22Rv1 (cell line): ENCODE measurements at regions not wholly inside any gene's neighbourhood (a gene's known extent, or its start where the extent isn't known, plus 50 kb on each side); places are given as distances from the start of the nearest gene placed in this dataset.

ENCODE experiments used
- H3K27ac ChIP-seq: fragments of 450-650 bp; 2 replicates; pipeline ENCODE4 v1.5.1; 2017
- ZFX ChIP-seq: fragments of 450-650 bp; IDR thresholded peaks from 2 replicates; pipeline ENCODE4 v1.6.1; 2017; ENCODE audit warnings: antibody characterized with exemption, borderline replicate concordance
- TF ChIP-seq, protein P1 (sequence below): fragments of 450-650 bp; IDR thresholded peaks from 2 replicates; pipeline ENCODE4 v1.5.1; 2017; ENCODE audit warnings: mild to moderate bottlenecking

DNA sequence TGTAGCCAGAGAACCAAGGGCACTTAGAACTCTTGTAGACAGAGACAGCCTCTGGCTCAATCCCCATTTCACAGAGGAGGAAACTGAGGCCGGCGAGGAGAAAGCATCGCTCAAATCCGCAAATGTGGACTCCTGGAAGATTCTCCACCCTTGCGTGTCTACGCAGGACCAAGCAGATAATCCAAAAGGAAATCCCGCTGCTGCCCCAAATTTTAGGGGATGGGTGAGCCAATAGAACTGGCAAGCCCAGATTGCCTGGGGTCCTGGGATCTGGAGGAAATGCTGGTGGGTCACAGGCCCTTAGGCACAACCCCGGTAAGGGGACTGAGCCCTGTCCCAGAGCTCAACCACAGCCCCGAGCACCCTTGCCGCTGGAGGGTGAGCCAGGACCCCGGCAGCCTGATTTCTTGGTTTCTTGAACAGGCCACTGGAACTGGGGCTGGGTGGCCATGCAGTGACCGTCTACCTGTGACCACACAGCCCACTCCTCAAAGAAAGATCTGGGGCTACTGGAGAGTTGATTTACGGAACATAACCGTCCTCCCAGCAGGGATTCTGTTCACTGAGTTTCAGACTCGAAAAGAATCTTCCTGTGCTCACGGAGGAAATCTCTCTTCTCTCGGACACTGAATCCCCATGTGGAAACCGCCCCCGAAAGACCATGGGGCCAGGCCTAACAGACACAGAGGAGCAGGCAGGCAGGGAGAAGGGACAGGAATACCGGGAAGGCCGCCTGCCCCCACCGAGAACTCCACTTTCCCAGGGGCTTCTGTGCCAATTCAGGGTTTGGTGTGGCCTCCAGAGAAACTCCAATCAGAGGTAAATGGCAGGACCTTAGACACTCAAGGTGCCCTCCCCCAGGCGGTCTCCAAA is 238.4 kb downstream of the NPHP4 start:
- TF ChIP-seq, protein P1, sequence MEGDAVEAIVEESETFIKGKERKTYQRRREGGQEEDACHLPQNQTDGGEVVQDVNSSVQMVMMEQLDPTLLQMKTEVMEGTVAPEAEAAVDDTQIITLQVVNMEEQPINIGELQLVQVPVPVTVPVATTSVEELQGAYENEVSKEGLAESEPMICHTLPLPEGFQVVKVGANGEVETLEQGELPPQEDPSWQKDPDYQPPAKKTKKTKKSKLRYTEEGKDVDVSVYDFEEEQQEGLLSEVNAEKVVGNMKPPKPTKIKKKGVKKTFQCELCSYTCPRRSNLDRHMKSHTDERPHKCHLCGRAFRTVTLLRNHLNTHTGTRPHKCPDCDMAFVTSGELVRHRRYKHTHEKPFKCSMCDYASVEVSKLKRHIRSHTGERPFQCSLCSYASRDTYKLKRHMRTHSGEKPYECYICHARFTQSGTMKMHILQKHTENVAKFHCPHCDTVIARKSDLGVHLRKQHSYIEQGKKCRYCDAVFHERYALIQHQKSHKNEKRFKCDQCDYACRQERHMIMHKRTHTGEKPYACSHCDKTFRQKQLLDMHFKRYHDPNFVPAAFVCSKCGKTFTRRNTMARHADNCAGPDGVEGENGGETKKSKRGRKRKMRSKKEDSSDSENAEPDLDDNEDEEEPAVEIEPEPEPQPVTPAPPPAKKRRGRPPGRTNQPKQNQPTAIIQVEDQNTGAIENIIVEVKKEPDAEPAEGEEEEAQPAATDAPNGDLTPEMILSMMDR = no peak
- no peak for TF ChIP-seq ZFX
- no peak overlapping the region for H3K27ac ChIP-seq

DNA sequence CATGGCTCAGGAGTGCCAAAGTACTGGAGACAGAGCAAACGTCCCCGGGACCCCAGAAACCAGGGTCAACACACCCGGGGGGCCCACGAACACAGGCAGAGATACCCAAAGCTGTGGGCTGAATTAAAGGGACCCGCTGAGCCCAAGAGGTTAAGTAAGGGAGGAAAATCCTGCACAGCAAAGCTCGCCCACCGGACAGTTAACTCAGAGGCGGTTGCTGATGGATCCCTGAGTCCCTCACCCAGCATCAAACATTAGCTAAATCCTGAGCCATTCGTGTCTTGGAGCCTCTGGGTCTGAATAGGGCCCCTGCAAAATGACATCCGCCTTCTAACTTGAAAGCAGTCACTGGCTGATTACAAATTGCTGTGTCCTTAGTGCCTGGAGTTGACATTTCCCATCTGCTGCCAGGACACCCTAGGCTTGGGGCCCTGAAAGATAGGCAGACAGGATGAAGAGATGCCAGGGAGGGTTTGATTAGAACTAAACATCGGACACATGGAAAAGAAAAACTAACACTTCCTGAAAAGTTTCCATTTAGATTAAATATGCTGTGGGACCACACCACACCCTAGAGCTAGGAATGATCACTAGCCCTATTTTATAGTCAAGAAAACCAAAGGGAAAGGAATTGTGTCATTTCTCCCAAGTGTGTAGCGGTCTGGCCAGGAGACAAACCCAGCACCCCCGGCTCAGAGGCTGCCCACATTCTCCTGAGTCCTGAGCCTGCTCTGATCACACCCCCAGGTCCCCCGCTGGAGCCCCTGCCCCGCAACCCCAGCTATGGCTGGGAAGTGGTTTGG is 239.3 kb downstream of the NPHP4 start:
- no peak for TF ChIP-seq ZFX
- TF ChIP-seq, protein P1 = no peak
- no peak overlapping the region for H3K27ac ChIP-seq

DNA sequence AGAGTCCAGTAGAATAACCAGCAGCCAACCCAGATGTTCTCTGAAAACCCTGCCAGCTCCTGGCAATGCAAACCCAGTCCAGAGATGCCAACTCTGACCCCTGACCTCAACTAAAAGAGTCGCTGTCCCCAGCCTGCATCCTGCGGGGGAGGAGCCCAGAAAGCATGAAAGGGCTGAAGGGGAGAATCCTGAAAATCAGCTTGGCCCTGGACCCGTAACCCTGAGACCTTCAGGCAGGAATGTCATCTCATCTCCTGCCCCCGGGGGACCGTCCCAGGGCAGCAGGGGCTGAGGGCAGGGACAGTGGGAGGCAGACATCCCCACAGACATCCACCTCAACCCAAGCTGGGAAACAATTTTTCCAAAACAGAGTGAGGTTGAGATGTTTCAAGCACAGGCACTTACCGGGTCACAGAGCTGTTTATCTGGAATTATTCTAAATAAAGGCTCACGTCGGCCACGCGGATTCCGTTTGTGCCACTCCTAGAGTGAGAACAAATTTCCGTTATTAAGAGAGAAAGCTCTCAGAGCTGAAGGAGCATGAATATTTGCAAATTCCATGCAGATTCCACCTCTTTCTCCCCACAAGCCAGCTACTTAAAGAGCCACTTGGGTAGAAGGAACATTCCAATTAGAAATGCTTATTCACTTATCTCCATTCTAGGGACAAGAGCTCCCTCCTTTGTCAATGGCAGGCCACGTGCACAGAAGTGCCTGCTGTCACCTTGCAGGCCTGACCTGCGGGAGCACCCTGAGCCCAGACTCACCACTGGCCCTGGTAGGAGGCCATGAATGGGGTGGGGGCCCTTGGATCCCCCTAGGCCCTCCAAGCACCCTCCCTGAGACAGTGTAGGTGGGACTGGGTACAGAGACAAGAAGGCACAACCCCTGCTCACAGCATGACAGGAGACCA is 240.1 kb downstream of the NPHP4 start:
- no peak for TF ChIP-seq ZFX
- no peak overlapping the region for H3K27ac ChIP-seq

DNA sequence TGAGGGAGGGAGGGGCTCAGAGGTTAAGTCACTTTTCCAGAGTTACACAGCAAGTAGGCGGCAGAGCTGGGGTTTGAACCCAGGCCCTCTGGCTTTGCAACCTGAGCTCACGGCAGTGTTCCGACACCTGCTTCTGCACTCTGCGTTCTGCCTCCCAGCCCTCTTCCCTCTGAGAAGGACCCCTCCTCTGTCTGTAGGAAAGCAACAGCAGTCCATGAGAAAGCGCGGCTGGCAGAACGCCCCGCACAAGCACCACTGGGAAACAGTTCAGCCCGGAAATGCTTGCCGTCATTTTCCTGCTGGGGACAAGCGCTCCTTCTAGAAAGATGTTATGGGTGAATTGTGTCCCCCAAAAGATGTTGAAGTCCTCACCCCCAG is 241.1 kb downstream of the NPHP4 start:
- TF ChIP-seq ZFX = no peak
- no peak overlapping the region for H3K27ac ChIP-seq

DNA sequence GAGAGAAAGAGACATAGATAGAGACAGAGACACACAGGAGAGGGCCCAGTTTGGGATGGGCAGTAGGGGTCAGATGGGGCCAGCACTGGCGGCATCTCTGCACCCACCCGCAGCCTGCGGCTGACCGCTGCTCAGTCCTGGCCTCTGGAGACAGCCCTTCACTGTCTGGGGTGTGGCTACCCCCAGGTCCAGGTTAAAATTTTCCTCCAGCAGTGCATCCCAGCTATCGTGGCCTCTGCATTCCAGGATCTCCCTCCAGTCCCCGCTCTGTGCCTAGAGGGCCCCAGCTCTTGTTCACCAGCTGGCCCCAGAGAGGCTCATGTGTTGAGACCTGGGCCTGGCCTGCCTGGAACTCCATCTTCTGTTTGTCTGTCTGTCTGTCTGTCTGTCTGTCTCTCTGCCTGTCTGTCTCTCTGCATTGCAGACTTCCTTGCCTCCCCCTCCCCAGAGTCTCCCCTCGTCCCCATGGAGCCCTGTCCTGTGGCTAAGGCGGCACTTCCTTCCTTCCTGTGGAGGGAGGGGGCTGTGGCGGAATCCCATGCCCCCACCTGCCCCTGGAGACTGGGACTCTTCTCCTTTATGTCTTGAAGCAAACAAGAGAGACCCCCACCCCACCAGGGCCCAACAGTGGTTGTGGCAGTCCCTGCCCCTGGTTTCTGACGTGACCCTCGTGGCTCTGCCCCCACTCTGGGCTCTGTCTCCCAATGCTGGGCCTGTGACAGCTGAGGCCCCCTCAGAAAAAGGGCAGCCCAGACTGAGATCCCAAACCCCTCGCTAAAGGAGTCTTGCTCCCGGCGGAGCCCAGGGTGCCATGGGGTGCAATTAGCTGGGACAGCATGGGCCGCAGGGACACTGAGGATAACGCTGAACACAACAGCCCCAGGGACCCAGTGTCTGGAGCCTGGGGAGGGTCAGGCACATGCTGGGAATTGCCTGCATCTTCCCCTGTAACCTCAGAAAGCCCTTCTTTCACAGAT is 241.8 kb downstream of the NPHP4 start:
- TF ChIP-seq, protein P1 = no peak
- TF ChIP-seq ZFX = no peak
- H3K27ac ChIP-seq = no peak overlapping the region

DNA sequence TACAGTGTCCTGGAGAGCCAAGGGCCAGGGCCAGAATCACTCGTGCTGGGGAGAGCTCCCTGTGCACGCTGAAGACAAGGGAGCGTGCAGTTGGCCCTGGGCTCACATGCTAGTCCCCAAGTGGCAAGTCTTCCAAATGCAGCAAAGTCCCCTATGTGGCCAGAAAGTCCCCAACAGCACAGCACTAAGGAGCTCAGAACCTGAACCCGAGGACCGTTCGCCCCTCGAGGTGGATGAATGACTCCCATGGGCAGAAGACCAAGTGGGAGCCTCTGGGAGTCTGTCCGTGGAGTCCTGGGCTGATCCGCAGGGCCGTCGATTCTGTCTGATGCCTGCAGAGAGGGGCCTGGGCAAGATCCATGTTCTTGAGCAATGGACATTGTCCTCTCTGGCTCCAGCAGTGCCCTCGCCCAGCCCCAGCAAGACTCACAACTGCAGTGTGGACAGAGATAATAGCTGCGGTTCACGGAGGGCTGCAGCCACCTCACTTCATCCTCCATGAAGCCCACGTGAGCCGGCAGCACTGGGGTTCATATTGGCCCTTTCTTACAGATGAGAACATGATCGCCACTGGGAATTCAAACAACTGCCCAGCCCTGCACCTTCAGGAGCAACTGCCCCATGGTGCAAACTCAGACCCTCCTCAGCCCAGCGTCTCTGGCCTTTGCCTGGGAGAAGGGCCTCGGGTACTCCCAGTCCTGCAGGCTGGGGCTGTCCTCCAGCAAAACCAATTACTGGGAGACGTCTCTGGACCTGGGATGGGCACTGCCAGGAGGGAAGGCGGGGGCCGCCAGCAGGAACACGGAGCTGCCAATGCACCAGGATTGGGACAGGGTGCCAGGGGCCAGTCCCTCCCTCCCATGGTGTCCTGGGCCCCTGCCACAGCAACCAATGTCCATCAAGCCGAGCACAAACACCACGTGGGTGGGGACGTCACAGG is 243.7 kb downstream of the NPHP4 start:
- H3K27ac ChIP-seq = no peak overlapping the region
- TF ChIP-seq, protein P1 = no peak
- no peak for TF ChIP-seq ZFX
